ENCODE measurements at regions not wholly inside any gene's neighbourhood (a gene's known extent, or its start where the extent isn't known, plus 50 kb on each side); places are given as distances from the start of the nearest gene placed in this dataset.
"Not testable (repeated sequence)": the region's sequence is repeated elsewhere in the genome, so short reads cannot be mapped to it uniquely, and the experiment has no call there.

GRCh38 chr2:38482710-38483109 is 105.6 kb upstream of the ATL2 start:
- DNase-seq = not testable (repeated sequence)

DNA sequence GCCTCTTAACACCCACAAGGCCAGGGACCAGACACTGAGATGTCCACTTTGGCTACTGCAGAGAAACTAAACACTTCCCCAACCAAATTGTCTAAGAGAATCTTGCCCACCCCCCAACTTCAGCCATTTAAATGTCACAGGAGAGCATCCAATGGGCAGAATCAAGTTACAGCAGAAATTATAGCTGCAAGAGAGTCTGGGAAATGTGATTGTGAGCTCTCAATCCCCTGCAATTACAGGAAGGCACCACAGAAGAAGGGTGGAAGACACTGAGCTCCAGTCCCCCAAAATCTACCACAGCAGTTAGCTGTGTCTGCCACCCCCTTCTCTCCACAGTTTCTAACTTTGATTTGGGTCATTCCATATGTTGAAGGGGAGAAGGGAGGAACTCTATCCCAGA is 103.5 kb upstream of the ATL2 start:
- DNase-seq = no peak

GRCh38 chr2:38477006-38477405 is 99.9 kb upstream of the ATL2 start:
- DNase-seq = no peak

DNA sequence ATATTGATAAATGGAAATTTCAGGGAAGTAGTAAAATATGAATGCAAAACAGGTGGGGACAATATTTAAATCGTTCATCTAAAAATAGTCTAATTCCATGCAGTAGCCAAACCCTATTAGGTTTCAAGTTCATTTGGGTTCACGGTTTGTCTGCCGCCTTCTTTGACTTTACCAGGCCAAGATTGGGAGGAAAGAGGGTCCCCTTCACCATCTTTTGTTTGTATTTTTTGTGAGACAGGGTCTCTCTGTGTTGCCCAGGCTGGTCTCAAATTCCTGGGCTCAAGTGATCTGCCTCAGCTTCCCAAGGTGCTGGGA is 98.5 kb upstream of the ATL2 start:
- DNase-seq = no peak

DNA sequence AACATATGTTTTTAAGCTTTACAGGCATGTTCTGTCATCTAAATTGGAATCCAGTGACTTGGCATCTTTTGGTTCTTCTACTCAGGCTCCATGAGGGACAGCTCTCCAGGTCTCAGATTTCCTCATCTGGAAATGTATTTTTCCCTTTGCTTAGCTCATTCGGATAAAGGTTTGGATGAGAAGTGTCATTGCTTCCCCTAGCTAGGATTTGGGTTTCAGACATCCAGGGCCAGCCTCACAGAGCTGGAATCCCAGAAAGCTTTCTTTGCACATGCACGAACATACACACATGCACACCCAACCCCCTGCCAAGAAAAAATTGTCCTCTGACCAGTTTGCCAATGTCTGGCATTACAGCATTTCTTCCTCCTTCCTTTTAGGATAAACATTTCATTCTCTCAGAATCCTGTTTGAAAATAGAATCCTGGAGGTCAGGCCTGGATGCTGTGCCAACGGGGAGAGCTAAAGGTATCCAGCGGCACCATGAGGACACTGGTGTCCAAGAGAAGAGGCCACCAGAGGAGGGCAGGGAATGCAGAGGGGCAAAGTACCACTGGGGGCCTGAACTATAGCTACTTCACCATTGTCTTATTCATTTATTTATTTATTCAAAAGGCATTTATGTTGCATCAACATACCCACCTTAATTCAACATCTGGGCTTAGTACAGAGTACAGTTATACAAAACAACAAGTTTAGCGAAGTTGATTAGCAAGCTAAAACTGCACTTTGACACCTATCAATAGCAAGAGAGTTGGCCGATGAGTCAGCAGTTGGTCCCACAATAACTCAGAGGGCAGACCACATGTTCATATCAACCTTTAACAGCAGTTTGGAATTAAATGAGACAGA is 97.9 kb upstream of the ATL2 start:
- no peak for DNase-seq

GRCh38 chr2:38474021-38474456 is 97.0 kb upstream of the ATL2 start:
- DNase-seq = no peak

GRCh38 chr2:38473333-38474005 is 96.4 kb upstream of the ATL2 start:
- no peak for DNase-seq

DNA sequence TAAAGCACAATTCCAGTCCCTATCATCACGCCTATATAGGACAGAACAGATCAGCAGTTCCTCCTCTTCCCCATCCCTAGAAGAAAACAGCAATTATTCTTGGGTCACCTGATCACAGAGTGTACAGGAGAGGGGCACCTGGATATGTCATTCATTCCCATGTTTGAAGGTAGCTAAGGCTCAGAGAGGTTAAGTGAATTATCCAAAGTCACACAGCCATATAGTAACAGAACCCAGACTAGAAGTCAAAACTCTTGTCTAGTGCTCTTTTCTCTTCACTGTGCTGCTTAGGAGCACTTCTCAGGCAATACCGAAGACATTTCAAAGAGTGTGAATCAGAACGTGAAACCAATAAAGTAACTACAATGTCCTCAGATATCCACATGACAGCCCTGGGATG is 93.0 kb upstream of the ATL2 start:
- no peak for DNase-seq

GRCh38 chr2:38467768-38468455 is 90.8 kb upstream of the ATL2 start:
- DNase-seq = no peak

DNA sequence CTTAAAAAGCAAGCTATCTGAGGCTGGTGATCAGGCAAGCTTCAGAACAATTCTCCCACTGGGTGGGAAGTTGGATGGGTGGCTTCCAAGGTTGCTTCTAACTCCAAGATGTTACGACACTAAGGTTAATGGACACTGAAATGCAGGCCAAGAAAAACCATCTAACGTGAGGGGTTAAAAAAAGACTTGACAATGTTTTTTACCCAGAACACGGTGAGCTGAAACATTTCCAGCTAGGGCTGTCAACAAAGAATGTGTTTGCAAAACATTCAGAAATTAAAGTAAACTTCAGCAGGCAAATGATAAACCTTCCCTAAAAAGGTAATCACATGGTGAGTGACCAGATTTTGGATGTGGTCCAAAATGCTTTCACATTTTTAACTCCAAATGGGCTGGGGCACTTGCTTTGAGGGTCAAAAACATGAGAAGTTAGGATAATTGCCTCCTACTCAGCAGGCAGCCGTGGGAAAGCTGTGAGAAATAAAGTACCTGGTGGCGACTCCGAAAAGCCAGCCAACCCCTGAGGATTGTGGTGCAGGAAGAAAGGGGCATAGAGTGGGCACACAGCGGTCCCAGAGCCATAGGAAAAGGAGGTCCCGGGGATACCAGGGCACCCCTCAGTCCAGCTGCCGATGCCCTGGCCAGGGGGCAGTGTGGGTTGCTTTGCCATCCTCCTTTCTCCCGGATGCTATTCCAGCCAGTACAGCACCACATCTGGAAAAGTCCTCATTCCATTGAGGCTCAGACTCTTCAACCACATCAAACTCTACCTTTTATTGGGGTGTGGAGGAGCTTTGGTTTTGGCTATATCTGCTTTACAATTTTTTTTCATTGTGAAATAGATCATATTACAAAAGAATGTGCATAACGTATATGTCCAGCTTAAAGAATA is 90.0 kb upstream of the ATL2 start:
- no peak for DNase-seq

DNA sequence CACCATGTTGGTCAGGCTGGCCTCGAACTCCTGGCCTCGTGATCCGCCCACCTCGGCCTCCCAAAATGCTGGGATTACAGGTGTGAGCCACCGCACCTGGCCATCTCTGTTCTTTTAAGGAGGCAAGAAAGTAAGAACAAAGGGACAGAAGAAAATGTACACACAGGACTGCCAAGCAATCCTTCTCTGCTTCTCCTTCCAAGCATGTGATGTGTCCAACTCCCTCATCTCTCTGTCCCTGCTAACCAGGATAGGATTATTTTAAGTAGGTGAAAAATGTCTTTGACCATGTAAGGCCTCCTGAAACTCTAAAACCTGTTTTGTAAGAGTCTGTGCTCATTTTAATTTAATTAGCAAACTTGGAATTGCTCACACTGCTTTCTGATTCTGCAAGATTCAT is 89.3 kb upstream of the ATL2 start:
- DNase-seq = no peak

DNA sequence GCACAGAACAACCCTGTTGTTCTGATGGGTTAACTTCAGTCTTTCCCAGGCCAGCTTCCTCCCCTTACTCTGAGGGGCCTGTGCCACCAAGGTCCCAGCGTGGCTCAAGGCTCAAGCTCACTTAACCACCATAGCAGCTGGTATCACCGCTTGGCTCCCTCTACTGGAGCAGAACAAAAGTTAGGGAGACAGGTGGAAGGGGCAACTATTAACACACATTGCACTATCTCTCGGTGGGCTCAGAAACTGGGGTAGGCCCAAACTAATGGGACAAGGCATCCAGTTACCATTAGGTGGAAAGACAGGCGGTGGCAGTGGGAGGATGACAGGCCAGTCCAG is 88.7 kb upstream of the ATL2 start:
- no peak for DNase-seq

DNA sequence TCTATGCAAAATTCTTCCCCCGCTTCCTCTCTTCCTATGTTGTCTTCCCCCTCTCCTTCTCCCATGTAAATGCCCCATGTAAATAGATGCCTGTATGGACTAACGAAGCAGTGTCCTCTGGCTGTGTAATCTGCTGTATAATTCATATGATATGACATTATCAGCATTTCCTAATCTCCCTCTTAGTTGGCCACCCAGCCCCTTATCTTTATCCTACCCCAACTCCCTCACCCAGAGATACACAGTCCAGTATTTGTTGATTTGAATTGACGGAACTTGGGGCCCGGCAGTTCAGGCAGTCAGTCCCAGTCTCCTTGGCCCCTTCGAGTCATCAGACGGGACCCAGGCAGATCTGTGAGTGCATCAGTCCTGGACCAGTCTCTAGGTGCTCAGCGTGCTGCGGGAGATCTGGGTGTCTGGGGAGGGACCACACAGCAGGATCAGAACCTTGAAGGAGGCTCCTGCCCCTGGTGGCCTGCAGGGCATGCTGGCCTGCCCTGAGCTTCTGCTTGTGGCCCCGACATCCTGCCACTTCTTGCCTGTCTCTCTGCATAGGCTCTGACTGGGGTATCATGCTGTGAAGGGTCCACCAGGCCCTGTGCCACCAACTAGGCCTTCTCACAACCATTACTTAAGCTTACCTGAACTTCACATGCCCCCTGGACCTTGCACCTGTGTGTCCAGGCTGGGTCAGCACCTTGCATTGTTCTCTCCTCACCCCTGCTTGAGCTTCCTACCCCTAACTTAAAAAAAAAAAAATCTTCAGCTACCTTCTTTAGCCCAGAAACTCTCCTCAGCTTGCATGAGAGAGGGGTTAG is 88.1 kb upstream of the ATL2 start:
- DNase-seq = no peak

DNA sequence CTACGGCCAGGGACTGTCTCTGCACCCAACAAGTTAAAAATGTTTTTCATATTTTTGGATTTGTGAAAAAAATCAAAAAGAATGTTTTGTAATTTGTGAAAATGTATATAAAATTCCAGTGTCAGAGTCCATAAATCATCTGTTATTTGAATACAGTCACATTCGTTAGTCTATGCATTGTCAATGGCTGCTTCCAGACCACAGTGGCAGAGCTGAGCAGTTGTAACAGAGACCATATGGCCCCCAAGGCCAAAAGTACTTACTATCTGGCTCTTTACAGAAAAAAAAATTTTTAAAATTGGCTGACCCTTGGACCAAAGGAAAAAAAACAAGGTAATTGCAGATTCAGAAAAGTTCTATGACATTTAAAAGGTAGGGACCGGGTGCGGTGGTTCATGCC is 86.7 kb upstream of the ATL2 start:
- DNase-seq = no peak

- DNase-seq = no peak
Measured at GRCh38 chr2:38462121-38462661, 85.1 kb upstream of the ATL2 start.

- no peak for DNase-seq
Measured at GRCh38 chr2:38461470-38461869, 84.4 kb upstream of the ATL2 start.

GRCh38 chr2:38460313-38460712 is 83.2 kb upstream of the ATL2 start:
- no peak for DNase-seq

- no peak for DNase-seq
Measured at GRCh38 chr2:38454081-38454480, 77.0 kb upstream of the ATL2 start.

DNA sequence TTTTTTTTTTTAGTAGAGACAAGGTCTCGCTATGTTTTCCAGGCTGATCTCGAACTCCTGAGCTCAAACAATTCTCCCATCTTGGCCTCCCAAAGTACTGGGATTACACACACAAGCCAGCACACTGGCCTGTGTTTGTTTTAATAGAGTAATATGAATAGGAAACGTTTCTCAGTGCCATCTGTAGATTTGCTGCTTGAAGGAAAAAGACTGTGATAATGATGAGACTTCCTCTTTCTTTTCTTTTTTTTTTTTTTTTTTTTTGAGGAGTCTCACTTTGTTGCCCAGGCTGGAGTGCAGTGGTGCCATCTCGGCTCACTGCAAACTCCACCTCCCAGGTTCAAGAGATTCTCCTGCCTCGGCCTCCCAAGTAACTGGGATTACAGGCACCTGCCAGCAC is 74.7 kb upstream of the ATL2 start:
- not testable (repeated sequence) for DNase-seq

DNA sequence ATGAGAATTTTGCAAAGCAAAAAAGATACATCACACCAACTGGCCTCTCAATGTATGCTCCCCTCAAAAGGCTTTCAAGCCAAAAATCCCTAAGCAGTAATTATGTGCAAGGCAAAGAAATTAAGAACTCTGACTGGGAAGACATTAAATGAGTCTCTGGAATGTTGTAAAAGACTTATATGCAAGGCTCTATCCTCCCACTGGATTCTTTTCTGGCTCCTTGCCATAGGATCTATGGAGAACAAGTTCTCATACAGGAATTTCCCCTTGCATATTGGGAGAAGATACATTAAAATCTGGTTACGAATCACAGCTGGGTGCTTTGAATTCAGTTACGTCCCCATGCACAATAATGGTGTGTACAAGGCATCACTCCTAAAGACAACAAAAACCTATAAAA is 73.4 kb upstream of the ATL2 start:
- DNase-seq = no peak

DNA sequence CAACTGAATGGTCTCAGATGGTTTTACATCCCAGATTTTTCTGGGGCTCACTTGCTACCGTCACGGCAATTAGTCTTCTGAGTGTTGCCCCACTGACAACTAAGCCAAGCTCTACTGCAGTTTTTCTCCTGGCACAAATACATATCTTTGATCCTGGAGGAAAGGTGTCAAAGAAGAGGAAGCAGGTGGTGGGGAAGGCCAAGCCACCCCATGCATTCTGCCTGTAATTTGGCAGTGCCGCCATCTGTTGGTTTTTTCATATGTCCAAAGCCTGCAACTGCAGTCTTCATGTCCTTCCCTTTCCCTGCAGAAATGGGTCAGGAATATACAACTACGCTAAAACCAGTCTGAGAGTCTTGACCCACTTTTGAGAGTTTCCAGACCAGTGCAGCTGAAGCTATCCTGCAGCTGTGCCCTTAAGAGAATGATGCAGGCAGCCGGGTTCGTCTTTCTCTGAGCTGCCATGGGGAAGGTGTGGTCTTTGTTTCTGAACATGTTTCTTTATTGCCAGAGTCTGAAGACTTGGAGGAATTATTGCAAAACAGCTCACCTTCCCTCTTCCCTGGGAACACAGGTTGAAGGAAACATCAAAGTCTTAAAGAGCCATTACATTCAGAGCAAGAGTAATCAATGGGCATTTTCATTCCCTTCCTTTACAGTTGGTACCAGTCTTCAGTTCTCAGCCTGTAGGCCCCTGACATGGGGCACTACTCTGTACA is 71.8 kb upstream of the ATL2 start:
- no peak for DNase-seq
